HG02678 (cell line): ENCODE measurements at regions not wholly inside any gene's neighbourhood (a gene's known extent, or its start where the extent isn't known, plus 50 kb on each side); places are given as distances from the start of the nearest gene placed in this dataset.

Experiments used
- ATAC-seq: cut with Tn5 transposase; IDR thresholded peaks from one replicate; pipeline ENCODE4 v1.9.1; 2021; ENCODE audit warnings: mild to moderate bottlenecking, moderate library complexity; ENCODE audit not compliant: unreplicated experiment

- ATAC-seq, result no peak
These were observed 51.1 kb upstream of the GRIK3 start for GRCh38 chr1:37085393-37085792.

GRCh38 chr1:37089750-37090149 lies 55.4 kb upstream of the GRIK3 start:
- no peak for ATAC-seq

- no peak for ATAC-seq
These were observed 56.4 kb upstream of the GRIK3 start for GRCh38 chr1:37090671-37091070.

- no peak for ATAC-seq
These were observed 58.6 kb upstream of the GRIK3 start for GRCh38 chr1:37092937-37093336.

GRCh38 chr1:37094302-37094701 lies 60.0 kb upstream of the GRIK3 start:
- no peak for ATAC-seq

GRCh38 chr1:37096523-37096922 lies 62.2 kb upstream of the GRIK3 start:
- ATAC-seq, result no peak

- ATAC-seq, result no peak
These were observed 63.4 kb upstream of the GRIK3 start for GRCh38 chr1:37097731-37098130.

GRCh38 chr1:37098237-37098636 lies 63.9 kb upstream of the GRIK3 start:
- no peak for ATAC-seq

- ATAC-seq, result no peak
These were observed 66.0 kb upstream of the GRIK3 start for GRCh38 chr1:37100310-37100709.

GRCh38 chr1:37102656-37103382 lies 68.5 kb upstream of the GRIK3 start:
- no peak for ATAC-seq

- ATAC-seq, result no peak
These were observed 71.6 kb upstream of the GRIK3 start for GRCh38 chr1:37105911-37106310.

- no peak for ATAC-seq
These were observed 73.0 kb upstream of the GRIK3 start for GRCh38 chr1:37107153-37107907.

- no peak for ATAC-seq
These were observed 74.4 kb upstream of the GRIK3 start for GRCh38 chr1:37108596-37109188.

GRCh38 chr1:37112430-37112829 lies 78.1 kb upstream of the GRIK3 start:
- no peak for ATAC-seq

- no peak for ATAC-seq
These were observed 79.1 kb upstream of the GRIK3 start for GRCh38 chr1:37113285-37113997.

- no peak for ATAC-seq
These were observed 84.5 kb upstream of the GRIK3 start for GRCh38 chr1:37118790-37119189.

GRCh38 chr1:37120279-37120678 lies 86.0 kb upstream of the GRIK3 start:
- no peak for ATAC-seq

GRCh38 chr1:37123276-37124115 lies 89.2 kb upstream of the GRIK3 start:
- ATAC-seq, result no peak

- no peak for ATAC-seq
These were observed 90.2 kb upstream of the GRIK3 start for GRCh38 chr1:37124501-37124900.

GRCh38 chr1:37125295-37125694 lies 91.0 kb upstream of the GRIK3 start:
- no peak for ATAC-seq
